ENCODE measurements at regions not wholly inside any gene's neighbourhood (a gene's known extent, or its start where the extent isn't known, plus 50 kb on each side); places are given as distances from the start of the nearest gene placed in this dataset.

GRCh38 chr9:73402081-73403028 is 250.7 kb downstream of the ANXA1 start:
- Mint-ChIP-seq H3K27me3 (ENCODE audit: unreplicated experiment) (no peaks in the 10 kb centered on the region), H3K27ac (ENCODE audit: unreplicated experiment) (no peak overlapping the region), H3K36me3 (ENCODE audit: low read depth, unreplicated experiment) (no peaks in the 10 kb centered on the region), H3K4me1 (ENCODE audit: unreplicated experiment) (no peaks in the 10 kb centered on the region), H3K4me3 (ENCODE audit: unreplicated experiment) (no peak overlapping the region), H3K9me3 (ENCODE audit: unreplicated experiment) (no peaks in the 10 kb centered on the region)
- no peak for DNase-seq (ENCODE audit: low spot score)
- no peak for TF ChIP-seq CTCF (IDR thresholded peaks at IDR 0.05; ENCODE audit: unreplicated experiment)

- Mint-ChIP-seq H3K9me3 (ENCODE audit: unreplicated experiment) (no peaks in the 10 kb centered on the region), H3K27ac (ENCODE audit: unreplicated experiment) (no peak overlapping the region), H3K4me3 (ENCODE audit: unreplicated experiment) (no peak overlapping the region), H3K36me3 (ENCODE audit: low read depth, unreplicated experiment) (no peaks in the 10 kb centered on the region), H3K27me3 (ENCODE audit: unreplicated experiment) (no peaks in the 10 kb centered on the region), H3K4me1 (ENCODE audit: unreplicated experiment) (peaks cover 6% of the 10 kb centered on the region)
- DNase-seq (ENCODE audit: low spot score): no peak
- TF ChIP-seq CTCF (IDR thresholded peaks at IDR 0.05; ENCODE audit: unreplicated experiment): no peak
Observed at GRCh38 chr9:73411494-73411893, 259.8 kb downstream of the ANXA1 start.

- no peak overlapping the region for H3K27ac Mint-ChIP-seq (ENCODE audit: unreplicated experiment)
- H3K4me3 Mint-ChIP-seq (ENCODE audit: unreplicated experiment): no peak overlapping the region
- no peaks in the 10 kb centered on the region for H3K9me3 Mint-ChIP-seq (ENCODE audit: unreplicated experiment)
- H3K4me1 Mint-ChIP-seq (ENCODE audit: unreplicated experiment): peaks cover 6% of the 10 kb centered on the region
- H3K36me3 Mint-ChIP-seq (ENCODE audit: low read depth, unreplicated experiment): no peaks in the 10 kb centered on the region
- no peaks in the 10 kb centered on the region for H3K27me3 Mint-ChIP-seq (ENCODE audit: unreplicated experiment)
- DNase-seq (ENCODE audit: low spot score): no peak
- no peak for TF ChIP-seq CTCF (IDR thresholded peaks at IDR 0.05; ENCODE audit: unreplicated experiment)
Observed at GRCh38 chr9:73412874-73413273, 261.2 kb downstream of the ANXA1 start.

GRCh38 chr9:73423891-73424290 is 272.2 kb downstream of the ANXA1 start:
- H3K4me3 Mint-ChIP-seq (ENCODE audit: unreplicated experiment): no peak overlapping the region
- DNase-seq (ENCODE audit: low spot score): no peak
- no peak overlapping the region for H3K27ac Mint-ChIP-seq (ENCODE audit: unreplicated experiment)
- H3K4me1 Mint-ChIP-seq (ENCODE audit: unreplicated experiment): no peaks in the 10 kb centered on the region
- no peaks in the 10 kb centered on the region for H3K27me3 Mint-ChIP-seq (ENCODE audit: unreplicated experiment)
- no peak for TF ChIP-seq CTCF (IDR thresholded peaks at IDR 0.05; ENCODE audit: unreplicated experiment)
- no peaks in the 10 kb centered on the region for H3K36me3 Mint-ChIP-seq (ENCODE audit: low read depth, unreplicated experiment)
- no peaks in the 10 kb centered on the region for H3K9me3 Mint-ChIP-seq (ENCODE audit: unreplicated experiment)

- Mint-ChIP-seq H3K27me3 (ENCODE audit: unreplicated experiment) (no peaks in the 10 kb centered on the region), H3K4me1 (ENCODE audit: unreplicated experiment) (no peaks in the 10 kb centered on the region), H3K4me3 (ENCODE audit: unreplicated experiment) (no peak overlapping the region), H3K36me3 (ENCODE audit: low read depth, unreplicated experiment) (no peaks in the 10 kb centered on the region), H3K27ac (ENCODE audit: unreplicated experiment) (no peak overlapping the region), H3K9me3 (ENCODE audit: unreplicated experiment) (no peaks in the 10 kb centered on the region)
- no peak for DNase-seq (ENCODE audit: low spot score)
- no peak for TF ChIP-seq CTCF (IDR thresholded peaks at IDR 0.05; ENCODE audit: unreplicated experiment)
Observed at GRCh38 chr9:73426269-73426668, 274.6 kb downstream of the ANXA1 start.
